ENCODE measurements at regions not wholly inside any gene's neighbourhood (a gene's known extent, or its start where the extent isn't known, plus 50 kb on each side); places are given as distances from the start of the nearest gene placed in this dataset.

- no peak for TF ChIP-seq CTCF (IDR thresholded peaks at IDR 0.05)
- TF ChIP-seq POLR2A (IDR thresholded peaks at IDR 0.05), result no peak
- TF ChIP-seq EP300 (IDR thresholded peaks at IDR 0.05), result no peak
These were observed 226.1 kb upstream of the FERMT1 start for GRCh38 chr20:6348908-6349307.
